Eye (tissue), 1 donor: ENCODE measurements at regions not wholly inside any gene's neighbourhood (a gene's known extent, or its start where the extent isn't known, plus 50 kb on each side); places are given as distances from the start of the nearest gene placed in this dataset.
A peak's percentile ranks its signal among the peaks of the same experiment; 100 is the strongest.
"Not testable (repeated sequence)": the region's sequence is repeated elsewhere in the genome, so short reads cannot be mapped to it uniquely, and the experiment has no call there.

Experiments used
- DNase-seq: peaks from one replicate; pipeline ENCODE4 v3.0.0-alpha.2; 2015

DNA sequence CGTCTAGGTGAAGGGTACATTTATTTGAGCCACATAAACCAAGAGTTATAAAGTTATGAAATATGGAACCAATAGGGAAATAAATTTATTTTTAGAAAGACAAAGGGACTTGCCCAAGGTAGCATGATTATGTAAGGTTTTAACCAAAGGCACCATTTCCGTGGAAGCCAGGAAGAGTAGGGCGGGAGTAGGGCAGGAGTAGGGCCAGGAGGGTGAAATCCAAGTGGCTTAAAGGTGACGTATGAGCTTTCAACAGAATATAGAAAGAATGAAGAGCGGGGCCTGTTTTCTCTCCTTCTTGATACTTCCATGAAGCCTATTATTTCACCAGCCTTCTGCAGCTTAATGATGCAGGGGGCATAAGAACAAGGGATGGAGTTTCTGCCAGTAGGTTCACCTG lies 91.7 kb upstream of the PNPLA4 start:
- no peak for DNase-seq

DNA sequence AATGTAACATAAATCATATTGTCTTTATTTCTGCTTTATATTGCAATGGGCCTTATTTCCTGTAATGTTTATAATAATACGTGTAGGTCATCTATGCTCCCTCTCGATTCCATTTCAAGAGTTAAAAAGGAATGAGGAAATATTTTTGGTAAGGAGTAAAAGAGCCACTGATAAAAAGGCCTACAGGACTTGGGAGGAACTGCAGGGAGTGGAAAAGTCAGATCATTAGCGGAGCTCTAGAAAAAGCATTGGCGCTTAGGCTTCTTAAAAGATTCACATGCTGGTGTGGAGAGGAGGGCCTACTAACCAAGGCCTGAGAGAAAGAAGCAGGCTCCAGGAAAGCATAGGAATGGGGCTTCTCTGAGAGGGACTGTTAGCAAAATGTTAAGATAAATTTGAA lies 82.9 kb upstream of the PNPLA4 start:
- no peak for DNase-seq

DNA sequence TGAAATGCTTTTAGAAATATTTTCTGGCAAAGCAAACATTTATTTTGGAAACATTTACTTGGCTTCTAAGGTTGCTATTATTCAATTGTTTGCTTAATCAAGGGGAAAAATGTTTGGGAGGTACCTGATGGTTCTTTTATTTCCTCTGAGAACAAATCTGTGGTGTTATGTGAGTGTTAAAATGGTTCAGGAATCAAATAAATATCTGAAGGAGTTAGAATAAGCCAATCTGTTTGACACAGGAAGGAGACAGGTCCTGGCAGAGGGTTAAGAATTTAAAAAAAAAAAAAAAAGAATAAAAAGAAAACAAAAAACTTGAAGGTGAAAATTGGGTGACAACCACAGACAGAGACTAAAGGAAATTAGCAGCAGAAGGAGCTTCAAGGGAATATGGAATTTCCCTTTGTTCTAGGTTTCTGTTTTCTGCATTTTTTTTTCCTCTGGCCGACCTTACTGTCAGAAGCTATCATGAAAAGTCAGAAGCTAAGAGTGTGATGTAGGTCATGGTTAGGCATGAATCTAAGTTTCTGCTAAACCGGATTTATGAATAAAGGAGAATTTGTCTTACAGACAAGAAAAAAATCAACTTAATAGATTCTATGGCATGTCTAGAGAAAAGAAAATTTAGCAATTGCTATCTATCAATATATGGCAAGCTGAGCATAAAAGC lies 78.6 kb upstream of the PNPLA4 start:
- no peak for DNase-seq

DNA sequence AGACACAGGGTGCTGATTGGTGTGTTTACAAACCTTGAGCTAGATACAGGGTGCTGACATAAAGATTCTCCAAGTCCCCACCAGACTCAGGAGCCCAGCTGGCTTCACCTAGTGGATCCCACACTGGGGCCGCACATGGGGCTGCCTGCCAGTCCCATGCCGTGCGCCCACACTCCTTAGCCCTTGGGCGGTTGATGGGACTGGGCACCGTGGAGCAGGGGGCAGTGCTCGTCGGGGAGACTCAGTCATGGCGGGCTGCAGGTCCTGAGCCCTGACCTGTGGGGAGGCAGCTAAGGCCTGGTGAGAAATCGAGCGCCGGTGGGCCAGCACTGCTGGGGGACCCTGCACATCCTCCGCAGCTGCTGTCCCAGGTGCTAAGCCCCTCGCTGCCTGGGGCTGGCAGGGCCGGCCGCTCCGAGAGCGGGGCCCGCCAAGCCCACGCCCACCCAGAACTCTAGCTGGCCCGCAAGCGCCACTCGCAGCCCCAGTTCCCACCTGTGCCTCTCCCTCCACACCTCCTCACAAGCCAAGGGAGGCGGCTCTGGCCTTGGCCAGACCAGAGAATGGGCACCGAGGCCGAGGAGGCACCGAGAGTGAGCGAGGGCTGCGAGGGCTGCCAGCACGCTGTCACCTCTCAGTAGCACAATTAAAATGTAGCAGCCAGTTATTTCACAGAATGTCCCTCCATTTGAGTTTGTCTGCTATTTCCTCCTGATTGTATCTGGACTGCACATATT lies 76.1 kb upstream of the PNPLA4 start:
- DNase-seq: no peak

DNA sequence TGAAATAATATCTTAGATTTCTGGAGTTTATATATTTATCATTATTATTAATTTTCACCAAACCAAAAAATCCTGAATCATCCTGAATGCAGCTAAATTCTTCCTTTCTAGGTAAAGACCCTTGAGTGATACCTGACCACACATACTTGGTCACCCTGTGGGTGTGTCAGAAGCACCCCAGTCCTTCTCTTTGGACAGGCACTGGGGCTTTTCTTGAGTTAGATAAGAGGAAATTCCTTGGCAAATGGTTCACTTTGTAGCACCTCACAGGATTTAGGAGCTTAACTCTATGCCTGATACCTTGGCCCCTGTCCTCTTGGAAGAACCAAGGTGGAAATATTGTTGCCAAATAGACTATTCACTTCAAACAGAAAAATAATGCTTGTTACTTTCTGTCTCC lies 69.6 kb upstream of the PNPLA4 start:
- DNase-seq: no peak

DNA sequence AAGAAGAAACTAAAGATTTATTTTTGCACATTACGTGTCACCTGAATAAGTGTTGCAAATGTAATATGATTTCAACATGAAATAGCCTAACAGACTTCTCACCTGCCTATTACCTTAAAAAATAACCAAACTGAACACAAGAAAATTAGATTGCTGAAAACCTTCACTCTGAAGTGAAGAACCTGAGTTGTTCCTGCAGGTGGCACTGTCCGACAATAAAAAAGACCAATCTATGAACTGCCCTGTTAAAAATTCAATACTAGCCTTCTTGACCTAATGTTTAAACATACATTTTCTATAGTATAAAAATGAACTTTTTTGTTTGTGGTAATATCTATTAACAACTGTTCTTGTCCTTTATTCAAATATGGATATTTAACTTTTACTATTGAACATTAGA lies 69.2 kb upstream of the PNPLA4 start:
- DNase-seq: peak; percentile 60

DNA sequence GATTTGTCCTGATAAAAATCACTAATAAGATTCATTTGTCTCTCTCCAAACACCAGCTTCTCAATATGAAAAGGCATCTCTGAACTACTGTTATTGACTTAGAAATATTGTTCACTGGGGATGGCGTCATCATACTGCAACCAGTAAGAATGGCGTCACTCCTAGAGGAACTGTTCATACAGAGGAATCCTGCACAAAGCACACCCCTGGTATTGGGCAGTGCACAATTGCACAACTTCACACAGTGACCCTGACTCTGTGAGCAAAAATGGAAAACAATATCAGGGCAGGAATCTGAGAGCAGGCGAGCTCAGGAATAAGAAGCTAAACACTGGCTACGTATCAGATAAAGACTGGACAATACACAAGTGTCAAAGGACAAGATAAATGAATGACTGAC lies 66.7 kb upstream of the PNPLA4 start:
- DNase-seq: no peak

DNA sequence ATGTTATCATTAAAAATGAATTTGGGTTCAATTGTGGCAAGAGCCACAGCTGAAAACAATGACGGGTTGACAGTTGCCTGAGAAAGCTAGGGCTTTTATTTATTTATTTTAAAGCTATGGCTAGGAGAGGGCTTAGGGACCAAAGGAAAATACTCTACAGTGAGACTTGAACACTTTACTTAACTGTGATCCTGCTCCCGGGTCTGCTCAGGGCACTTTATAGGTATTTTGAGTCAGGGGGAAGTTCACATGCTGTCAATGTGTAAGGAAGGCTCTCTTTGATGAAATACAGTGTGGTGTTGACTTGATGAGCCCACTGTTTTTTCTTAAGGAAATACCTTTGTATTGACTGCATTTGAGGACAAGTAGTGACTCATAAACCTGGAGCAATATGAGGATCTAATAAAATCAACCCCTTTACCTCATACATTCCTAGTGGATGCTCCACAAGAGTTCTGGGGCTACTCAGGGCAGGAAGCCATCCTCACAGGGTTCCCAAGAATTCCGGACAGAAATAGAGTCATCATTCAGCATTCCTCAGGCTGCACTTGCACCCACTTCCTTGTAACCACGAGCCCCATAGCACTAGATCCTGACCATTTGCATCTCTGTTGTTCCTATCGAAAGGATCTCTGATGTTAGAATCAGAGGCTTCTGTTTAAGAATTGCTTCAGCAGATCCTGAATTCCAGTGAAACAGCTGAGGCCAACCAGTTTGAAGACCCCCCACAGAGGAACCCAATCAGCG lies 61.0 kb upstream of the PNPLA4 start:
- DNase-seq: not testable (repeated sequence)

DNA sequence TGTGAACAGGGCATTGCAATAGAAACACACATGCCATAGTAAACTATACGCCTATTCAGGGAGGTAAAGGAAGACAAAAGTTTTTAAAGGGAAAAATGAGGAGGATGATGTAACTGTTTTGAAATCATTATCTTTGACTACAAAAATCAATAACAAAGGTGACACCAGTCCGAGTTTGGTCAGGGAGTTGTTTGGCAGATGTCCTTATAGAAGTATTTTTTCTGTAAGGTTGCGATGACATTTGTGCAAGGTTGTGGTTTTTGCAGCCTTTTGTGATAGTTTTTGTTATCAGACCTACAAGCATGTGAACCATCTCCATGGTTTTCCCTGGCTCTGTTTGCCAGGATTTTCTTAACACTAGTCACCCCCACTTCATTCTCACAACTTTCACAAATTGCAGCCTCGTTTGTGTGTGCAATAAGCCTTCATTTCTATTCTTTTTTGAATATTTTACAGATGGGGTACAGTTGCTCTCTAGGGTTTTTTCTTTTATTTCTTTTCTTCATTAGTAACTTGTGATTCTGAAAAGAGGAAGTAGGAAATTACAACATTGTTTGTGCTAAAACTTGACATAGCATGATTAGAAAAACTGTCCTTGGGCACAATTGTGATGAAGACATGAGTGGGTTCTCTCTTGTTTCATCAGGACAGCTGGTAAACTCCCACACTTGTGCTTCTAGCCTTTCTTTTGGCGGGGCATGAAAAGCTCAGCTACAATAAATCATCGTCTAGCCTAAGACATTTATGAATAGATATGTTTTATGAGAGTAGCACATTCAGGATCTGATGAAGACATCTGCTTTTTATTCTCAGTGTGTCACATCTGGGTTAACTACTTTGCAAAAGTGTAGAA lies 60.2 kb upstream of the PNPLA4 start:
- no peak for DNase-seq

DNA sequence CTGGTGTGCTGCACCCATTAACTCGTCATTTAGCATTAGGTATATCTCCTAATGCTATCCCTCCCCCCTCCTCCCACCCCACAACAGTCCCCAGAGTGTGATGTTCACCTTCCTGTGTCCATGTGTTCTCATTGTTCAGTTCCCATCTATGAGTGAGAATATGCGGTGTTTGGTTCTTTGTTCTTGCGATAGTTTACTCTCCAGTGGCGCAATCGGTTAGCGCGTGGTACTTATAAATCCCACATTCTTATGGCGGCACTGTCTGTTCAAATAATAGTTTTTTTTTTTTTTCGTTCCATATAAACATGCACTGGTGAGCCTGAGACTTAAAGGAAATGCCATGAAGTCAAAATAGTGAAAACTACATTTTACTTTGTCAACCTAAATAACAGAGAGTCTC lies 59.5 kb upstream of the PNPLA4 start:
- not testable (repeated sequence) for DNase-seq

DNA sequence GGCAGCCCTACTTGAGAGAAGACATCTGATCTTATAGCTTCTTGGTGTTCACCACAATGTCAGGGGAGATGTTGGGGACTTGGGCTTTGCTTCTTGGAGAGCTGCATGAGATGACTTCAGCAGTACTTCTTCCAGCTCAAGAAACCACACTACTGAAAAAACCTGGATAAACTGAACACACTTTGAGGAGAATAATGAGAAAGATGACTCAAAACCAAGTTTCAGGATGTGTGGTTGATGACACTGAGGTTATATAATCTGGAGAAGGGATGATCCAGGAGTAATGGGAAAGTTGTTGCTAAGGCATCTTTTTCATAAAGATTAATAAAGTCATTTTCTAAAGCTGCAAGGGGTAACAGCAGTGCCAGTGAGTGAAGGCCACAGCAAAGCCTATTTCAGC lies 58.4 kb upstream of the PNPLA4 start:
- no peak for DNase-seq

DNA sequence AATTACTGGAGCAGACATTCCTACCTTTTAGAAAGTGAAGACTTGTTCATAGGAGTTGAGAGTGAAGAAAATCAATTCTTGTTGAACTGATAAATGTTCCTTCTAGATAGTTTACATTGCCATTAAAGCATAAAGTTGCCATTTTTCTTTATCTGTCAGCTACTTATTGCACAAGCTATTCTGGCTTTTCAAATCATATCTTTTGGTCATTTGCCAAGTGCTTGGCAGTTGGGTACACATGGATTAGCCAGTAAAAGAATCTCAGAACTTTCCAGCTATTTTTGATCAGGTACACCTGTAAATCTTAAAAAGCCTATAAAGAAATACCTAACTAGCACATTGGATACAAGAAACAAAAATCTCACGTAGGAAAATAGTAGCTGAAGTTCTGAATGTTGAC lies 56.4 kb upstream of the PNPLA4 start:
- DNase-seq: no peak
